A549 (cell line): ENCODE measurements at regions not wholly inside any gene's neighbourhood (a gene's known extent, or its start where the extent isn't known, plus 50 kb on each side); places are given as distances from the start of the nearest gene placed in this dataset.

Experiments
- ATAC-seq, 2 experiments: fragments of 200-7000 bp in 1 of 2; fragments of >200 bp in 1 of 2; cut with Nextera tagmentation in 1 of 2; cut with Tn5 transposase in 1 of 2; 3 replicates each; pipeline versions ENCODE4 v1.8.0 to v1.9.1; 2018 to 2020; ENCODE audit warnings: mild to moderate bottlenecking in 1 of 2, moderate library complexity in 1 of 2
- CTCF ChIA-PET: fragments of 300-600 bp; sonication (Branson Sonifier 250); formaldehyde crosslinking; extraction: SDS; loops from one replicate; lab custom pipeline; 2021; ENCODE audit warnings: antibody characterized with exemption, inconsistent platforms; lab: Yijun Ruan, JAX
- POLR2A ChIA-PET: fragments of 350-600 bp; formaldehyde crosslinking; extraction: SDS; loops from one replicate; lab custom pipeline; 2021; ENCODE audit warnings: antibody characterized with exemption, inconsistent platforms; lab: Yijun Ruan, JAX
- DNase-seq, 2 experiments: peaks; one replicate each; pipeline versions ENCODE4 v3.0.0 to v3.0.0-alpha.2; 2011 to 2016; ENCODE audit warnings: low read depth in 1 of 2, low spot score in 1 of 2
- FAIRE-seq: peaks from 2 replicates; lab custom pipeline; 2011; peaks lifted over from hg19 to GRCh38; lab: Jason Lieb, UNC
- H3K27ac ChIP-seq, 2 experiments: fragments of >200 bp; sonication (Bioruptor Twin); formaldehyde crosslinking; 3 replicates each; pipeline ENCODE4 v1.5.1; 2016 to 2017
- H3K4me1 ChIP-seq: fragments of >200 bp; sonication (Bioruptor Twin); formaldehyde crosslinking; 3 replicates; pipeline ENCODE4 v1.6.1; 2016
- H3K4me2 ChIP-seq: fragments of >200 bp; sonication (Bioruptor Twin); formaldehyde crosslinking; 3 replicates; pipeline ENCODE4 v1.6.1; 2016
- H3K4me3 ChIP-seq: fragments of >200 bp; sonication (Bioruptor Twin); formaldehyde crosslinking; 3 replicates; pipeline ENCODE4 v1.5.1; 2016
- H3K9me3 ChIP-seq: fragments of >200 bp; sonication (Bioruptor Twin); formaldehyde crosslinking; 3 replicates; pipeline ENCODE4 v1.6.1; 2016
- ATOH8 ChIP-seq: fragments of 250-450 bp; sonication (Bioruptor Pico); IDR thresholded peaks from 2 replicates; pipeline ENCODE4 v1.5.0; 2020; ENCODE audit warnings: low read depth, mild to moderate bottlenecking, moderate library complexity
- CBX2 ChIP-seq: fragments of 200-600 bp; sonication (generic); IDR thresholded peaks from 2 replicates; pipeline ENCODE4 v1.6.1; 2016; ENCODE audit warnings: low read depth, mild to moderate bottlenecking, borderline replicate concordance
- CEBPB ChIP-seq, 2 experiments: fragments of >200 bp in 1 of 2; sonication (Bioruptor Twin) in 1 of 2; formaldehyde crosslinking in 1 of 2; IDR thresholded peaks; 2 replicates each; pipeline ENCODE4 v1.6.1; 2012 to 2016
- CHD2 ChIP-seq: fragments of 150-350 bp; IDR thresholded peaks from 2 replicates; pipeline ENCODE4 v1.6.1; 2014; ENCODE audit warnings: low read length; ENCODE audit not compliant: partially characterized antibody
- CHD4 ChIP-seq: fragments of 200-600 bp; sonication (generic); IDR thresholded peaks from 2 replicates; pipeline ENCODE4 v1.6.1; 2016; ENCODE audit warnings: antibody characterized with exemption, mild to moderate bottlenecking, borderline replicate concordance
- EHF ChIP-seq: fragments of 250-450 bp; sonication (Bioruptor Pico); IDR thresholded peaks from 2 replicates; pipeline ENCODE4 v1.5.0; 2020; ENCODE audit warnings: mild to moderate bottlenecking
- EHMT2 ChIP-seq: fragments of 200-600 bp; sonication (generic); IDR thresholded peaks from 2 replicates; pipeline ENCODE4 v1.6.1; 2016; ENCODE audit warnings: antibody characterized with exemption, low read depth, mild to moderate bottlenecking, moderate library complexity
- ELK1 ChIP-seq: fragments of 150-350 bp; IDR thresholded peaks from 2 replicates; pipeline ENCODE4 v1.6.1; 2014; ENCODE audit warnings: low read depth, mild to moderate bottlenecking, low read length
- ESRRA ChIP-seq: fragments of 150-350 bp; IDR thresholded peaks from 2 replicates; pipeline ENCODE4 v1.6.1; 2014; ENCODE audit warnings: mild to moderate bottlenecking, low read length, borderline replicate concordance
- FOSB ChIP-seq: fragments of 250-450 bp; sonication (Bioruptor Pico); IDR thresholded peaks from 2 replicates; pipeline ENCODE4 v1.5.0; 2020; ENCODE audit warnings: mild to moderate bottlenecking, moderate library complexity
- FOSL2 ChIP-seq, 2 experiments: fragments of 450-650 bp in 1 of 2; fragments of >200 bp in 1 of 2; sonication (Bioruptor Twin) in 1 of 2; formaldehyde crosslinking; IDR thresholded peaks; 2 replicates each; pipeline versions ENCODE4 v1.5.0 to v1.6.1; 2016 to 2020; ENCODE audit warnings: mild to moderate bottlenecking in 1 of 2, moderate library complexity in 1 of 2
- FOXS1 ChIP-seq: fragments of 250-450 bp; sonication (Bioruptor Pico); IDR thresholded peaks from 2 replicates; pipeline ENCODE4 v1.5.0; 2020; ENCODE audit warnings: mild to moderate bottlenecking, moderate library complexity
- HEYL ChIP-seq: fragments of 250-450 bp; sonication (Bioruptor Pico); IDR thresholded peaks from 2 replicates; pipeline ENCODE4 v1.8.0; 2021; ENCODE audit warnings: mild to moderate bottlenecking, moderate library complexity
- HMGXB4 ChIP-seq: fragments of 250-450 bp; sonication (Bioruptor Pico); IDR thresholded peaks from 2 replicates; pipeline ENCODE4 v1.5.0; 2021; ENCODE audit warnings: mild to moderate bottlenecking, moderate library complexity, borderline replicate concordance
- HOXA7 ChIP-seq: fragments of 250-450 bp; sonication (Bioruptor Pico); IDR thresholded peaks from 2 replicates; pipeline ENCODE4 v1.5.0; 2020; ENCODE audit warnings: mild to moderate bottlenecking, moderate library complexity
- KDM1A ChIP-seq: fragments of 200-600 bp; sonication (generic); IDR thresholded peaks from 2 replicates; pipeline ENCODE4 v1.6.1; 2016; ENCODE audit warnings: low read depth, mild to moderate bottlenecking
- KDM5A ChIP-seq: fragments of 200-600 bp; sonication (generic); IDR thresholded peaks from 2 replicates; pipeline ENCODE4 v1.6.1; 2016; ENCODE audit warnings: antibody characterized with exemption, mild to moderate bottlenecking
- MAZ ChIP-seq: fragments of 150-350 bp; IDR thresholded peaks from 2 replicates; pipeline ENCODE4 v1.6.1; 2014; ENCODE audit warnings: antibody characterized with exemption, low read depth, low read length, borderline replicate concordance
- NPAS2 ChIP-seq: fragments of 250-450 bp; sonication (Bioruptor Pico); IDR thresholded peaks from 2 replicates; pipeline ENCODE4 v1.8.0; 2022; ENCODE audit warnings: mild to moderate bottlenecking, moderate library complexity, borderline replicate concordance
- PHF8 ChIP-seq: fragments of 200-600 bp; sonication (generic); IDR thresholded peaks from 2 replicates; pipeline ENCODE4 v1.6.1; 2016; ENCODE audit warnings: low read depth, mild to moderate bottlenecking, antibody characterized with exemption, moderate library complexity, borderline replicate concordance
- RAD21 ChIP-seq, 2 experiments: fragments of >200 bp in 1 of 2; sonication (Bioruptor Twin) in 1 of 2; formaldehyde crosslinking in 1 of 2; IDR thresholded peaks in 1 of 2; conservative IDR thresholded peaks in 1 of 2; 2 replicates in 1 of 2; 3 replicates in 1 of 2; pipeline ENCODE4 v1.6.1; 2012 to 2018; ENCODE audit warnings: inconsistent platforms in 1 of 2
- RARB ChIP-seq: fragments of 250-450 bp; sonication (Bioruptor Pico); IDR thresholded peaks from 2 replicates; pipeline ENCODE4 v1.8.0; 2021; ENCODE audit warnings: mild to moderate bottlenecking, moderate library complexity
- RNF2 ChIP-seq: fragments of 200-600 bp; sonication (generic); IDR thresholded peaks from 2 replicates; pipeline ENCODE4 v1.6.1; 2016; ENCODE audit warnings: low read depth, mild to moderate bottlenecking, antibody characterized with exemption, moderate library complexity, borderline replicate concordance
- SREBF2 ChIP-seq: fragments of 450-650 bp; IDR thresholded peaks from 2 replicates; pipeline ENCODE4 v1.6.1; 2014; ENCODE audit warnings: mild to moderate bottlenecking, moderate library complexity
- TFCP2L1 ChIP-seq: fragments of 250-450 bp; sonication (Bioruptor Pico); IDR thresholded peaks from 2 replicates; pipeline ENCODE4 v1.5.0; 2021; ENCODE audit warnings: mild to moderate bottlenecking
- USF2 ChIP-seq: fragments of 450-650 bp; IDR thresholded peaks from 2 replicates; pipeline ENCODE4 v1.6.1; 2014; ENCODE audit warnings: antibody characterized with exemption
- ZC3H11A ChIP-seq: fragments of 450-650 bp; IDR thresholded peaks from 2 replicates; pipeline ENCODE4 v1.6.1; 2014; ENCODE audit warnings: antibody characterized with exemption, mild to moderate bottlenecking
- ZNF302 ChIP-seq: fragments of 250-450 bp; sonication (Bioruptor Pico); IDR thresholded peaks from 2 replicates; pipeline ENCODE4 v1.9.0; 2021; ENCODE audit warnings: inconsistent platforms, mild to moderate bottlenecking, moderate library complexity
- ZSCAN20 ChIP-seq: fragments of 250-450 bp; sonication (Bioruptor Pico); IDR thresholded peaks from 2 replicates; pipeline ENCODE4 v1.8.0; 2022; ENCODE audit warnings: mild to moderate bottlenecking, moderate library complexity
- WGBS: methylation state at CpG from one replicate; pipeline ENCODE4 v1.1.6; 2017; ENCODE audit errors: missing lambda C conversion rate; 5-methylcytosine and 5-hydroxymethylcytosine counted together

- peak in 1 of 2 experiments; percentile 13 for DNase-seq
- H3K4me2 ChIP-seq, result no peak overlapping the region
- POLR2A ChIA-PET, result no interaction called here
- CTCF ChIA-PET, result interaction anchor here (0.8 to 1.8 kb wide), 2 partner anchors 10 to 197 kb away, joined by 5 read pairs; no protein-coding TSS in a partner anchor
- no peak for ATAC-seq
- no peaks in the 10 kb centered on the region for H3K4me1 ChIP-seq
- TF ChIP-seq CHD2, result no peak
- no peak for TF ChIP-seq MAZ
- TF ChIP-seq HOXA7 (CRISPR knock-in tag), result no peak
- no peak for TF ChIP-seq EHF
- TF ChIP-seq HEYL (CRISPR knock-in tag), result no peak
- H3K27ac ChIP-seq, result no peak overlapping the region
- WGBS, result 30% methylated on average over 2 of the region's 2 CpGs
- no peak overlapping the region for H3K4me3 ChIP-seq
- no peak for FAIRE-seq
- no peaks in the 10 kb centered on the region; the same call in 2 of the 3 replicates for H3K9me3 ChIP-seq
These were observed 1398.6 kb upstream of the C9orf72 start for GRCh38 chr9:28971881-28972280.

- no peak for TF ChIP-seq ZC3H11A
- no peak for TF ChIP-seq RNF2
- no peak for TF ChIP-seq CHD4
- no peak for TF ChIP-seq CBX2
- TF ChIP-seq HEYL (CRISPR knock-in tag), result no peak
- no peak for TF ChIP-seq USF2
- no peak for TF ChIP-seq ATOH8
- no peak for TF ChIP-seq FOSL2 (IDR thresholded peaks at IDR 0.05)
- no peak for TF ChIP-seq FOSL2 (CRISPR knock-in tag; IDR thresholded peaks at IDR 0.05)
- TF ChIP-seq TFCP2L1 (CRISPR knock-in tag), result no peak
- no peak for TF ChIP-seq MAZ
- TF ChIP-seq RAD21 (conservative IDR thresholded peaks at IDR 0.05 in 1 of 2, IDR thresholded peaks at IDR 0.05 in 1 of 2), result no peak
- no peak for TF ChIP-seq FOXS1 (CRISPR knock-in tag)
- TF ChIP-seq ESRRA, result no peak
- POLR2A ChIA-PET, result no interaction called here
- H3K9me3 ChIP-seq, result no peaks in the 10 kb centered on the region; the same call in 2 of the 3 replicates
- no peak overlapping the region for H3K4me3 ChIP-seq
- H3K4me1 ChIP-seq, result no peaks in the 10 kb centered on the region
- ATAC-seq (no peak), DNase-seq (no peak), FAIRE-seq (no peak)
- no peak overlapping the region for H3K4me2 ChIP-seq
- H3K27ac ChIP-seq, result no peak overlapping the region
- CTCF ChIA-PET, result no interaction called here
These were observed 1403.0 kb upstream of the C9orf72 start for GRCh38 chr9:28976250-28976649.

- 59% methylated on average over 1 of the region's 1 CpG for WGBS
- no peak for FAIRE-seq
- POLR2A ChIA-PET, result no interaction called here
These were observed 1403.4 kb upstream of the C9orf72 start for GRCh38 chr9:28976684-28977083.

More at GRCh38 chr9:28976684-28977083, 1403.4 kb upstream of the C9orf72 start:
- DNase-seq, result no peak
- CTCF ChIA-PET, result no interaction called here
- no peak for ATAC-seq
- TF ChIP-seq ZSCAN20 (no peak), CHD2 (no peak), SREBF2 (no peak), NPAS2 (CRISPR knock-in tag) (no peak), ESRRA (no peak), RNF2 (no peak), KDM5A (no peak), MAZ (no peak), ELK1 (no peak), RARB (CRISPR knock-in tag) (no peak), CHD4 (no peak), HMGXB4 (no peak), KDM1A (no peak), ZNF302 (CRISPR knock-in tag) (no peak), ATOH8 (no peak), EHMT2 (no peak), PHF8 (no peak), CEBPB (IDR thresholded peaks at IDR 0.05) (no peak), FOSB (CRISPR knock-in tag) (no peak)
- TF ChIP-seq, all 56 proteins: peak for 0
- H3K27ac ChIP-seq, result no peak overlapping the region
- no peak overlapping the region for H3K4me3 ChIP-seq
- no peaks in the 10 kb centered on the region for H3K4me1 ChIP-seq
- no peak overlapping the region for H3K4me2 ChIP-seq
- no peaks in the 10 kb centered on the region; the same call in 2 of the 3 replicates for H3K9me3 ChIP-seq
